Mesenchymal stem cell (in vitro differentiated cells and primary cell): ENCODE measurements at regions not wholly inside any gene's neighbourhood (a gene's known extent, or its start where the extent isn't known, plus 50 kb on each side); places are given as distances from the start of the nearest gene placed in this dataset.
A peak's percentile ranks its signal among the peaks of the same experiment; 100 is the strongest.

ENCODE experiments used
- DNase-seq: peaks from one replicate; pipeline ENCODE4 v3.0.0-alpha.2; 2013
- H2AFZ ChIP-seq: one replicate; pipeline ENCODE4 v1.6.1; 2013; ENCODE audit warnings: low read depth, mild to moderate bottlenecking, control low read depth, inconsistent platforms, low read length, moderate library complexity
- H2AK5ac ChIP-seq: 2 replicates; pipeline ENCODE4 v1.6.1; 2013; ENCODE audit warnings: low read length, moderate library complexity, mild to moderate bottlenecking, inconsistent platforms; ENCODE audit not compliant: severe bottlenecking
- H2BK120ac ChIP-seq: one replicate; pipeline ENCODE4 v1.6.1; 2013; ENCODE audit warnings: low read depth, mild to moderate bottlenecking, inconsistent platforms, low read length, moderate library complexity
- H2BK12ac ChIP-seq, 2 experiments: one replicate each; pipeline ENCODE4 v1.6.1; 2013; ENCODE audit warnings: inconsistent platforms in 2 of 2, low read length in 2 of 2, mild to moderate bottlenecking in 2 of 2, moderate library complexity in 2 of 2, control low read depth in 1 of 2
- H2BK15ac ChIP-seq: one replicate; pipeline ENCODE4 v1.6.1; 2013; ENCODE audit warnings: mild to moderate bottlenecking, low read depth, inconsistent platforms; ENCODE audit not compliant: poor library complexity, severe bottlenecking
- H2BK5ac ChIP-seq: 2 replicates; pipeline ENCODE4 v1.6.1; 2013; ENCODE audit warnings: low read depth, mild to moderate bottlenecking, low read length, control low read depth, inconsistent platforms; ENCODE audit not compliant: poor library complexity, severe bottlenecking
- H3K14ac ChIP-seq, 2 experiments: one replicate each; pipeline ENCODE4 v1.6.1; 2013; ENCODE audit warnings: inconsistent platforms in 2 of 2, low read length in 2 of 2, control low read depth in 1 of 2, mild to moderate bottlenecking in 1 of 2, moderate library complexity in 1 of 2
- H3K18ac ChIP-seq, 2 experiments: one replicate each; pipeline ENCODE4 v1.6.1; 2013; ENCODE audit warnings: inconsistent platforms in 2 of 2, low read length in 2 of 2, control low read depth in 1 of 2, low read depth in 1 of 2, mild to moderate bottlenecking in 1 of 2
- H3K23ac ChIP-seq, 2 experiments: one replicate each; pipeline ENCODE4 v1.6.1; 2013; ENCODE audit warnings: inconsistent platforms in 2 of 2, low read length in 2 of 2, mild to moderate bottlenecking in 2 of 2, moderate library complexity in 2 of 2, control low read depth in 1 of 2
- H3K27ac ChIP-seq: 2 replicates; pipeline ENCODE4 v1.5.1; 2013; ENCODE audit warnings: mild to moderate bottlenecking, moderate library complexity, low read length, control low read depth, inconsistent platforms; ENCODE audit not compliant: poor library complexity, severe bottlenecking
- H3K27me3 ChIP-seq, 2 experiments: 2 replicates each; pipeline versions ENCODE4 v1.6.1 to v1.7.0; 2013; ENCODE audit warnings: low read length in 2 of 2, mild to moderate bottlenecking in 2 of 2, moderate library complexity in 2 of 2, control low read depth in 1 of 2, inconsistent platforms in 1 of 2; ENCODE audit not compliant: control insufficient read depth in 1 of 2, insufficient read depth in 1 of 2
- H3K36me3 ChIP-seq, 2 experiments: 2 replicates each; pipeline versions ENCODE4 v1.6.1 to v1.7.0; 2013; ENCODE audit warnings: low read length in 2 of 2, control low read depth in 1 of 2, inconsistent platforms in 1 of 2, low read depth in 1 of 2, mild to moderate bottlenecking in 1 of 2; ENCODE audit not compliant: insufficient read depth in 2 of 2, control insufficient read depth in 1 of 2
- H3K4ac ChIP-seq, 2 experiments: one replicate each; pipeline ENCODE4 v1.6.1; 2013; ENCODE audit warnings: inconsistent platforms in 2 of 2, low read length in 2 of 2, mild to moderate bottlenecking in 2 of 2, moderate library complexity in 2 of 2, control low read depth in 1 of 2, low read depth in 1 of 2
- H3K4me1 ChIP-seq: 2 replicates; pipeline ENCODE4 v1.6.1; 2013; ENCODE audit warnings: low read depth, low read length, control low read depth; ENCODE audit not compliant: control insufficient read depth, insufficient read depth
- H3K4me2 ChIP-seq: 2 replicates; pipeline ENCODE4 v1.6.1; 2013; ENCODE audit warnings: low read length, mild to moderate bottlenecking, inconsistent platforms; ENCODE audit not compliant: poor library complexity, severe bottlenecking
- H3K4me3 ChIP-seq, 2 experiments: 2 replicates each; pipeline versions ENCODE4 v1.5.1 to v1.7.0; 2013; ENCODE audit warnings: low read length in 2 of 2, mild to moderate bottlenecking in 2 of 2, control low read depth in 1 of 2, low read depth in 1 of 2; ENCODE audit not compliant: insufficient read depth in 1 of 2
- H3K79me1 ChIP-seq: replicated peaks from 2 replicates; pipeline ENCODE4 v1.6.1; 2013; ENCODE audit warnings: mild to moderate bottlenecking, control low read depth, low read length, inconsistent platforms; ENCODE audit not compliant: poor library complexity, severe bottlenecking
- H3K9ac ChIP-seq: 2 replicates; pipeline ENCODE4 v1.7.0; 2013; ENCODE audit warnings: mild to moderate bottlenecking, low read length, moderate library complexity
- H3K9me3 ChIP-seq: 2 replicates; pipeline ENCODE4 v1.7.0; 2013; ENCODE audit warnings: mild to moderate bottlenecking, low read length; ENCODE audit not compliant: control insufficient read depth
- H4K8ac ChIP-seq: one replicate; pipeline ENCODE4 v1.6.1; 2013; ENCODE audit warnings: inconsistent platforms, mild to moderate bottlenecking, low read length, moderate library complexity
- H4K91ac ChIP-seq: one replicate; pipeline ENCODE4 v1.6.1; 2013; ENCODE audit warnings: mild to moderate bottlenecking, low read length, inconsistent platforms
- WGBS: methylation state at CpG from one replicate; pipeline ENCODE4 v1.1.7; 2013; ENCODE audit warnings: mixed read lengths; 5-methylcytosine and 5-hydroxymethylcytosine counted together

- Histone ChIP-seq H3K4me1 (no peaks in the 10 kb centered on the region), H3K9me3 (no peaks in the 10 kb centered on the region), H3K4me3 (no peak overlapping the region), H3K4ac (no peak overlapping the region), H2BK5ac (no peak overlapping the region), H3K79me1 (no peaks in the 10 kb centered on the region), H3K9ac (no peak overlapping the region), H3K4me2 (no peak overlapping the region), H4K91ac (no peak overlapping the region), H4K8ac (no peak overlapping the region), H2BK12ac (no peak overlapping the region), H2BK120ac (no peak overlapping the region), H2BK15ac (no peak overlapping the region), H3K23ac (no peak overlapping the region), H3K14ac (no peak overlapping the region), H2AFZ (no peak overlapping the region), H3K27me3 (peaks cover 0 to 3% of the 10 kb centered on the region in 2 experiments), H3K27ac (no peak overlapping the region), H3K36me3 (no peaks in the 10 kb centered on the region), H3K18ac (no peak overlapping the region), H2AK5ac (no peak overlapping the region)
- DNase-seq, result no peak
- WGBS, result 94% methylated on average over 6 of the region's 6 CpGs
Measured at GRCh38 chr11:27761356-27761755, 61.1 kb upstream of the BDNF start.

DNA sequence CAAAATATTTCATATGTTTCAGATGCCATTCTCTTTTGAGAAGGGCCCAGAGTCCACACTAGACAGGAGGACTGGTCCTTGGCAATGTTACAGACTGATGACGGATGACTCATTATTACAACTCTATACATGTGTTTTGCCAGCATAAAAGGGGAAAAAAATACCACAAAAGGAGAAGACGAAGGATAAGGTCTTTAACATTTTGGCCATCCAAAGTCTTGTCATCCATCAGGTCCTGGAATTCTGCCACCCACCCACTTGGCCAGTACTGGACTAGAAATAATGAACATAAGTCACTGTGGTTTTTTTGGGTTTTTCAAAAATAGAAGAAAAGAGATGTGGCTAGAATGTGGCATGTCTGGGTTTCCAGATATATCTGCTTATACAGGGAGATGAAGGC, 57.7 kb upstream of the BDNF start:
- Histone ChIP-seq H3K4ac (no peak overlapping the region), H2AFZ (no peak overlapping the region), H2BK12ac (no peak overlapping the region), H2BK15ac (no peak overlapping the region), H3K27ac (no peak overlapping the region), H3K23ac (no peak overlapping the region), H3K36me3 (no peaks in the 10 kb centered on the region), H3K18ac (no peak overlapping the region), H3K4me1 (peaks cover 7% of the 10 kb centered on the region), H3K79me1 (no peaks in the 10 kb centered on the region), H2BK120ac (no peak overlapping the region), H4K8ac (no peak overlapping the region), H2BK5ac (no peak overlapping the region), H2AK5ac (no peak overlapping the region), H3K9me3 (no peaks in the 10 kb centered on the region), H3K9ac (no peak overlapping the region), H3K14ac (no peak overlapping the region), H3K4me3 (no peak overlapping the region), H4K91ac (no peak overlapping the region), H3K27me3 (no peaks in the 10 kb centered on the region), H3K4me2 (no peak overlapping the region)
- DNase-seq, result no peak
- WGBS, result 80% methylated on average over 2 of the region's 2 CpGs

GRCh38 chr11:27754035-27755017, 54.1 kb upstream of the BDNF start:
- H2BK15ac ChIP-seq, result no peak overlapping the region
- H3K4ac ChIP-seq, result no peak overlapping the region
- H3K27me3 ChIP-seq, result peaks cover 0 to 5% of the 10 kb centered on the region in 2 experiments
- H3K23ac ChIP-seq, result no peak overlapping the region
- H3K27ac ChIP-seq, result peak overlapping the region; percentile 80
- WGBS, result 59% methylated on average over 10 of the region's 13 CpGs
- H3K4me1 ChIP-seq, result peaks cover 7% of the 10 kb centered on the region
- no peaks in the 10 kb centered on the region for H3K36me3 ChIP-seq
- H4K8ac ChIP-seq, result no peak overlapping the region
- peak overlapping the region in 1 of 2 experiments; percentile 71 for H3K14ac ChIP-seq
- no peaks in the 10 kb centered on the region for H3K9me3 ChIP-seq
- peak; percentile 71 for DNase-seq
- no peak overlapping the region for H2BK12ac ChIP-seq
- H3K18ac ChIP-seq, result peak overlapping the region; percentile 46 to 67
- peak overlapping the region; percentile 30 for H3K4me2 ChIP-seq
- no peak overlapping the region for H2BK5ac ChIP-seq
- H3K79me1 ChIP-seq, result no peaks in the 10 kb centered on the region
- H2AFZ ChIP-seq, result no peak overlapping the region
- no peak overlapping the region for H2AK5ac ChIP-seq
- H3K9ac ChIP-seq, result no peak overlapping the region
- no peak overlapping the region for H4K91ac ChIP-seq
- H3K4me3 ChIP-seq, result no peak overlapping the region
- no peak overlapping the region for H2BK120ac ChIP-seq
